Astrocyte (in vitro differentiated cells and primary cell): ENCODE measurements at regions not wholly inside any gene's neighbourhood (a gene's known extent, or its start where the extent isn't known, plus 50 kb on each side); places are given as distances from the start of the nearest gene placed in this dataset.

Experiments
- DNase-seq: peaks from one replicate; pipeline ENCODE4 v3.0.0-alpha.2; 2010; ENCODE audit warnings: low read depth
- FAIRE-seq: peaks from 2 replicates; lab custom pipeline; 2011; peaks lifted over from hg19 to GRCh38; lab: Jason Lieb, UNC
- H2AFZ ChIP-seq: 2 replicates; pipeline ENCODE4 v1.6.0; 2012; ENCODE audit warnings: low read depth, low read length, inconsistent platforms
- H3K27ac ChIP-seq: 2 replicates; pipeline ENCODE4 v1.5.1; 2011; ENCODE audit warnings: low read depth, low read length, inconsistent platforms
- H3K27me3 ChIP-seq: 2 replicates; pipeline ENCODE4 v1.6.0; 2011; ENCODE audit warnings: low read length, inconsistent platforms; ENCODE audit not compliant: insufficient read depth
- H3K36me3 ChIP-seq: 2 replicates; pipeline ENCODE4 v1.5.1; 2011; ENCODE audit warnings: low read length, inconsistent platforms; ENCODE audit not compliant: insufficient read depth
- H3K4me1 ChIP-seq: 2 replicates; pipeline ENCODE4 v1.5.1; 2011; ENCODE audit warnings: low read length, inconsistent platforms; ENCODE audit not compliant: insufficient read depth
- H3K4me2 ChIP-seq: 2 replicates; pipeline ENCODE4 v1.6.0; 2012; ENCODE audit warnings: low read length, inconsistent platforms
- H3K4me3 ChIP-seq: 2 replicates; pipeline ENCODE4 v1.5.1; 2011; ENCODE audit warnings: low read depth, mild to moderate bottlenecking, low read length, inconsistent platforms; ENCODE audit not compliant: insufficient read depth
- H3K79me2 ChIP-seq: 2 replicates; pipeline ENCODE4 v1.6.0; 2012; ENCODE audit warnings: mild to moderate bottlenecking, low read length, inconsistent platforms; ENCODE audit not compliant: insufficient read depth
- H3K9ac ChIP-seq: 2 replicates; pipeline ENCODE4 v1.6.0; 2012; ENCODE audit warnings: mild to moderate bottlenecking, low read length, inconsistent platforms
- H3K9me3 ChIP-seq: 2 replicates; pipeline ENCODE4 v1.5.1; 2012; ENCODE audit warnings: low read depth, mild to moderate bottlenecking, low read length, inconsistent platforms; ENCODE audit not compliant: insufficient read depth
- H4K20me1 ChIP-seq: 2 replicates; pipeline ENCODE4 v1.6.0; 2012; ENCODE audit warnings: low read length, inconsistent platforms; ENCODE audit not compliant: insufficient read depth
- H3K27ac Mint-ChIP-seq: one replicate; pipeline ENCODE4 v1.8.0; 2021; ENCODE audit warnings: mild to moderate bottlenecking, mixed read lengths; ENCODE audit not compliant: unreplicated experiment
- H3K27me3 Mint-ChIP-seq: one replicate; pipeline ENCODE4 v1.8.0; 2021; ENCODE audit warnings: low read depth, mixed read lengths; ENCODE audit not compliant: unreplicated experiment
- H3K36me3 Mint-ChIP-seq: one replicate; pipeline ENCODE4 v1.8.0; 2021; ENCODE audit warnings: low read depth, mixed read lengths; ENCODE audit not compliant: unreplicated experiment
- H3K4me1 Mint-ChIP-seq: one replicate; pipeline ENCODE4 v1.8.0; 2021; ENCODE audit warnings: low read depth, mixed read lengths; ENCODE audit not compliant: unreplicated experiment
- H3K4me3 Mint-ChIP-seq: one replicate; pipeline ENCODE4 v1.8.0; 2021; ENCODE audit warnings: mild to moderate bottlenecking, moderate library complexity, mixed read lengths; ENCODE audit not compliant: unreplicated experiment
- H3K9me3 Mint-ChIP-seq: one replicate; pipeline ENCODE4 v1.8.0; 2021; ENCODE audit warnings: mild to moderate bottlenecking, mixed read lengths; ENCODE audit not compliant: unreplicated experiment
- EZH2 ChIP-seq: IDR thresholded peaks from 2 replicates; pipeline ENCODE4 v1.6.1; 2012; ENCODE audit warnings: mild to moderate bottlenecking, low read length, inconsistent platforms; ENCODE audit not compliant: insufficient read depth
- TF ChIP-seq, protein P1 (sequence below): IDR thresholded peaks from 2 replicates; pipeline ENCODE4 v1.5.1; 2011; ENCODE audit warnings: low read depth, mild to moderate bottlenecking, inconsistent platforms, low read length, moderate library complexity; ENCODE audit not compliant: insufficient read depth

DNA sequence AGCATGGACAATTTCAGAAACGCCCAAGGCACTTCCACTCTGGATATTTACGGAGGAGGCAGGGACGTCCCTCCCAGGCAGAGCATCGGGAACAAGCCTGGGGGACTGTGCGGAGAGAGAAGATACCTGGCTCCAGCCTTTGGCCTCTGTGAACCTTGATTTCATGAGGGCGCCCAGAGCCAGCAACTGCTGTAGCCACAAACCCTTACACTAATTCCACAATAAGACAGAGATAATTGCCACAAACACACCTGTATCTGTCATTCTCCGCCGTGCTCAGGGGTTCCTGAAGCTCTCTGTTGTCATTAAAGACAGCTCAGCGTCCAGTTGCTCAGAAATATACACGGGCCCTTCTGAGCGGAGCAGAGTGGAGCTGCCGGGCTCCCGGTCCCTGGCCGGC, 1292.1 kb downstream of the TBC1D22A start:
- Mint-ChIP-seq H3K4me1 (no peaks in the 10 kb centered on the region), H3K4me3 (no peak overlapping the region), H3K27me3 (peaks cover 36% of the 10 kb centered on the region), H3K27ac (no peak overlapping the region), H3K36me3 (no peaks in the 10 kb centered on the region), H3K9me3 (peaks cover 3% of the 10 kb centered on the region)
- Histone ChIP-seq H3K4me2 (no peak overlapping the region), H3K27ac (no peak overlapping the region), H4K20me1 (no peaks in the 10 kb centered on the region), H3K9ac (no peak overlapping the region), H2AFZ (no peak overlapping the region), H3K4me3 (no peak overlapping the region), H3K79me2 (no peaks in the 10 kb centered on the region), H3K9me3 (peaks cover 13% of the 10 kb centered on the region), H3K27me3 (no peaks in the 10 kb centered on the region), H3K36me3 (no peaks in the 10 kb centered on the region), H3K4me1 (no peaks in the 10 kb centered on the region)
- DNase-seq (no peak), FAIRE-seq (no peak)
- TF ChIP-seq, protein P1, sequence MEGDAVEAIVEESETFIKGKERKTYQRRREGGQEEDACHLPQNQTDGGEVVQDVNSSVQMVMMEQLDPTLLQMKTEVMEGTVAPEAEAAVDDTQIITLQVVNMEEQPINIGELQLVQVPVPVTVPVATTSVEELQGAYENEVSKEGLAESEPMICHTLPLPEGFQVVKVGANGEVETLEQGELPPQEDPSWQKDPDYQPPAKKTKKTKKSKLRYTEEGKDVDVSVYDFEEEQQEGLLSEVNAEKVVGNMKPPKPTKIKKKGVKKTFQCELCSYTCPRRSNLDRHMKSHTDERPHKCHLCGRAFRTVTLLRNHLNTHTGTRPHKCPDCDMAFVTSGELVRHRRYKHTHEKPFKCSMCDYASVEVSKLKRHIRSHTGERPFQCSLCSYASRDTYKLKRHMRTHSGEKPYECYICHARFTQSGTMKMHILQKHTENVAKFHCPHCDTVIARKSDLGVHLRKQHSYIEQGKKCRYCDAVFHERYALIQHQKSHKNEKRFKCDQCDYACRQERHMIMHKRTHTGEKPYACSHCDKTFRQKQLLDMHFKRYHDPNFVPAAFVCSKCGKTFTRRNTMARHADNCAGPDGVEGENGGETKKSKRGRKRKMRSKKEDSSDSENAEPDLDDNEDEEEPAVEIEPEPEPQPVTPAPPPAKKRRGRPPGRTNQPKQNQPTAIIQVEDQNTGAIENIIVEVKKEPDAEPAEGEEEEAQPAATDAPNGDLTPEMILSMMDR: no peak
- no peak for TF ChIP-seq EZH2

DNA sequence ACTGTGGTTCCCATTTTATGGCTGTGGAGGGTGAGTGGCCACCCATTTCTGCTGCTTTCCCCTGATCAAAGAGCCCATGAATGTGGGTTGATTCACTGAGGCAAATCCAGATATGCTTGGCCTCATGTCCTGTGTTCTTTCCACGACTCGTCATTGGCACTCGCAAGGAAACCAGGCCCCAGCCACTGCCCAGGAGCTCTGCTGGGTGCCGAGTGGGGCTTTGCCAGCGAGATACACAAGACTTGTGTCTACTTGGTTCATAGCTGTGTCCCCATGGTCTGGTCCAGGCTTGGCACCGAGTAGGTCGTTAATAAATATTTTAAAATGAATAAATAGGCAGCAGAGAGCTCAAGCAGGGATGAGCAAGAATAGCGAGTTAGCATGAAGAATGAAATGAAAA, 1291.5 kb downstream of the TBC1D22A start:
- TF ChIP-seq EZH2: no peak
- TF ChIP-seq, protein P1: no peak
- no peaks in the 10 kb centered on the region for H3K36me3 Mint-ChIP-seq

DNA sequence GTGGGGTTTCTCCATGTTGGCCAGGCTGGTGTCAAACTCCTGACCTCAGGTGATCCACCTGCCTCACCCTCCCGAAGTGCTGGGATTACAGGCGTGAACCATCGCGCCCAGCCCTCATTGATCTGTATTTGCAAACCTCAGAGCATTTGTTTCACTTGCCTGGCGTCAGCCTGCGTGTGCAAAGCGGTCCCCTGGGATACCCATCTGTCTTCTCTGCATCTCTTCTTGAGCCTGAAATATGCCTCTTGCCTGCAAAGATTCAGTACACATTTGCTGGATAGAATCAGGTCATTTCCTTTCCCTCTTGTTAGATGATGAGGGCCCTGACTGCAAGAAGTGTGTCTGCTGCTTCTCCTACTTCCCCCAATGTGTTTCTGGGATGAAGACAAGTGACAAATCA, 1291.0 kb downstream of the TBC1D22A start:
- Histone ChIP-seq H3K4me2 (no peak overlapping the region), H3K4me1 (no peaks in the 10 kb centered on the region), H3K9me3 (peaks cover 8% of the 10 kb centered on the region), H2AFZ (no peak overlapping the region), H3K36me3 (no peaks in the 10 kb centered on the region), H3K79me2 (no peaks in the 10 kb centered on the region), H4K20me1 (no peaks in the 10 kb centered on the region), H3K27me3 (no peaks in the 10 kb centered on the region), H3K27ac (no peak overlapping the region), H3K9ac (no peak overlapping the region), H3K4me3 (no peak overlapping the region)
- H3K36me3 Mint-ChIP-seq: no peaks in the 10 kb centered on the region
- DNase-seq (no peak), FAIRE-seq (no peak)
- H3K4me3 Mint-ChIP-seq: no peak overlapping the region
- H3K4me1 Mint-ChIP-seq: no peaks in the 10 kb centered on the region
- peaks cover 36% of the 10 kb centered on the region for H3K27me3 Mint-ChIP-seq
- peaks cover 3% of the 10 kb centered on the region for H3K9me3 Mint-ChIP-seq
- no peak for TF ChIP-seq EZH2
- TF ChIP-seq, protein P1: no peak
- H3K27ac Mint-ChIP-seq: no peak overlapping the region

More for the DNA sequence above, 1291.5 kb downstream of the TBC1D22A start:
- no peak overlapping the region for H3K9ac ChIP-seq
- H3K9me3 ChIP-seq: peaks cover 13% of the 10 kb centered on the region
- H3K4me2 ChIP-seq: no peak overlapping the region
- Mint-ChIP-seq H3K4me3 (no peak overlapping the region), H3K27me3 (peaks cover 36% of the 10 kb centered on the region), H3K9me3 (peaks cover 3% of the 10 kb centered on the region), H3K4me1 (no peaks in the 10 kb centered on the region), H3K27ac (no peak overlapping the region)
- no peaks in the 10 kb centered on the region for H3K36me3 ChIP-seq
- H4K20me1 ChIP-seq: no peaks in the 10 kb centered on the region
- no peak overlapping the region for H2AFZ ChIP-seq
- H3K27ac ChIP-seq: no peak overlapping the region
- no peaks in the 10 kb centered on the region for H3K27me3 ChIP-seq
- DNase-seq: no peak
- FAIRE-seq: no peak
- H3K4me3 ChIP-seq: no peak overlapping the region
- no peaks in the 10 kb centered on the region for H3K79me2 ChIP-seq
- no peaks in the 10 kb centered on the region for H3K4me1 ChIP-seq
